IPS DF 19.7 (cell line): ENCODE measurements at regions not wholly inside any gene's neighbourhood (a gene's known extent, or its start where the extent isn't known, plus 50 kb on each side); places are given as distances from the start of the nearest gene placed in this dataset.
"Not testable (repeated sequence)": the region's sequence is repeated elsewhere in the genome, so short reads cannot be mapped to it uniquely, and the experiment has no call there.

Experiments used
- DNase-seq: peaks from one replicate; pipeline ENCODE4 v3.0.0-alpha.2; 2013; ENCODE audit warnings: low read depth, low spot score

GRCh38 chr16:86884390-86884650 is 306.0 kb downstream of the FOXL1 start:
- no peak for DNase-seq

DNA sequence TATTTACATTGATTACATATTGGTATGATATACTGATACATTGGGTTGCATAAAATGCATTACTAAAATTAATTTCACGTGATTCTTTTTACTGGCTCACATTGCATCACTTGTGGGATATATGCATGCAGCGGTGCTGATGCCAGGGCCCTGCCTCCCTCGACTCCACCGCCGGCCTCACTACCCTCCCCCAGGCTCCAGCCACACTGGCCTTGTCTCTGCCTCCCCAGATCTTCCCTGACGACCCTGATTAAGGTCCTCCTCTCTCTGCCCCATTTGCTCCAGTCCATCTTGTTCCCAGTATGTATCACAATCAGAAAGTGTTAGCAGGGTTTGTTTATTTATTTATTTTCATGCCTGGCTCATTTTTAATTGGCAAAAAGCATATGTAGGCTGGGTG is 306.8 kb downstream of the FOXL1 start:
- DNase-seq = no peak

GRCh38 chr16:86886651-86887050 is 308.3 kb downstream of the FOXL1 start:
- no peak for DNase-seq

DNA sequence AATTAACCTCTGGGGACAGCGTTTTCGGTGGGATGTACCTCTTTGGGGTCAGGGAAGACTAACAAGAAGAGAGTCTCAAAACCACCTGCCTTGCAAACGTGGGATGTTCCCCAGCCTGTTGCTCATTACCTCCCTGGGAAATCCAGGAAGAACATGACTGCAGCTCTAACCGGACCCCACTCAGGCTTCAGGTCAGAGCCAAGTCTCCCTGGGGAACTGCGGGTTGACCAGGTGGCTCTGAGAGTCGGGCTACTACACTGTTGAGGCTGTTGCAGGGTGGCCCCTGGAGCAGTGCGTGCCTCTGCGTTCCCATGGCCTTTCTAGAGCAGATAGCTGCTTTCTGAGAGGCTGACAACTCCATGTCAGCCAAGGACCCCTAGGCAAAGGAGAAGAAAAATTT is 309.1 kb downstream of the FOXL1 start:
- no peak for DNase-seq

DNA sequence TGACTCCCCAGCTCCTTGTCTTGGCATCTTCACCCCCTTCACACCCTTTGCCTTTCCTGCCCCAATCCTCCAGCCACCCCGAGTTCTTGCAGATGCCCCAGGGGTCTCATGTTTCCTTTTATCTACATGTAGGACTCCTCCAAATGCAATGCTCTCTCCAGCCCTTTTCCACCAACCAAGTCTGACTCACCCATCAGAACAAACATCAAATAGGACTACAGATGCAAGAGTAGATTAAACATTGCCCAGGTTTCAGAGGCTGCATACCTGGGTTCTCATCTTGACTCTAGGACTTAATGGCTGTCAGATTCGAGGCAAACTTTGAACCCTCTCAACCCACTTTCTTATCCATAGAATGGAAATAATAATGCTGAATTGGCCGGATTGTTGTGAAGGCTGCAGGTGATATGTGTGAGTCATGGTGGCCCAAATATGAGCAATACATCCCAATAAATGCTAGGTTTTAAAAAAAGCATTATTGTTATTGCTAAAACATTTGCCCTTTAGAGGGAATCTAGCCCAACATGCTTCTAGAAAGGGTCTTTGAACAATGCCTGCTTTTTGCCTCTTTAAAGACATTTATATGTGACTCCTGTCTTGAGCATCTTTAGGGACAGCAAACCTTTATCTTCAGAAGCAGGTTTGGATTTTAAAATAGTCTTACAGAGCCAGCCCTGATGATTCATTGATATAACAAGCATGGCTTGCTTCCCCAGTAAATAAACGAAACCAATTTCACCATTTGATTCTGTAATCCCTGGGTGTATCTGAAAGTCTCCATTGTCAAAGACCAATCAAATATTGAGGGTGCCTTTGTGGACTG is 310.1 kb downstream of the FOXL1 start:
- no peak for DNase-seq

- not testable (repeated sequence) for DNase-seq
Observed at GRCh38 chr16:86889054-86889366, 310.7 kb downstream of the FOXL1 start.

DNA sequence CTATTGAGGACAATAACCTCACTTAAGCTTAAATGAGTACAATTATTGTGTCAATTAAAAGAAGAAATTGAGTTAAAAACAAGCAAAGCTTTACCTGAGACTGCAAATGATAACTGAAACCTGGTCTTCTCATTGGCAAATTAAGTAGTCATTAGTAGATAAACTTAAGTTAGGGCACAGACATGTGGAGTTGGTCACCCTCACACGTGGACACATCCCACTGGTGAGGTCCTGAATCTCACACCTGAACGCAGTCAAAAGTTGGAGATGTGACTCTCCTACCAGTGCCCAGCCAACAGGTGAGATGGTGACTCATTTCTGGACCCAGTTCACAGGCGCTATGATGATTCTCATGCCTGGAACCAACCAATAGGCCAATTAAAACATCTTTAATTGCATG is 311.6 kb downstream of the FOXL1 start:
- DNase-seq = no peak

- DNase-seq = no peak
Observed at GRCh38 chr16:86891121-86891520, 312.8 kb downstream of the FOXL1 start.

- no peak for DNase-seq
Observed at GRCh38 chr16:86891631-86892030, 313.3 kb downstream of the FOXL1 start.

- no peak for DNase-seq
Observed at GRCh38 chr16:86892509-86892908, 314.2 kb downstream of the FOXL1 start.

GRCh38 chr16:86893506-86893905 is 315.2 kb downstream of the FOXL1 start:
- DNase-seq = no peak

- no peak for DNase-seq
Observed at GRCh38 chr16:86894029-86894567, 315.7 kb downstream of the FOXL1 start.

- DNase-seq = no peak
Observed at GRCh38 chr16:86894925-86895324, 316.6 kb downstream of the FOXL1 start.

DNA sequence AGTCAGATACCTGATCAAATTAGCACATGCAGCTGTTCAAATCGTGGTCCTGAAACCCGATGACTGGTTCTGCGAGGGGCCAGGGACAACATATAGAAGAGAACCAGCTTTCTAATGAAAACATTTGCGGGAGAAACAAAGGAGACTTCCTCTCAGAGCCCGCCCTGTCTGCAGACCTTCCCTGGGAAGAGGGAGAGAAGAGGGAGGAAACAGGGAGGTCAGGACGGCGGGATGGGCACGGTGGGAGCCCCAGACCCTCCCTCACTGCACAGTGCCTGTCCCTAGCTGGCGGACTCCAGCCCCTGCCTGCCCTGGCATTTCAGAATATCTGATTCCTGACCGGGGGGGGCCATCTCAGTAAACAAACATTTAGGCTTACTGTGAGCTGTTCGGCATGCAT is 317.3 kb downstream of the FOXL1 start:
- no peak for DNase-seq

DNA sequence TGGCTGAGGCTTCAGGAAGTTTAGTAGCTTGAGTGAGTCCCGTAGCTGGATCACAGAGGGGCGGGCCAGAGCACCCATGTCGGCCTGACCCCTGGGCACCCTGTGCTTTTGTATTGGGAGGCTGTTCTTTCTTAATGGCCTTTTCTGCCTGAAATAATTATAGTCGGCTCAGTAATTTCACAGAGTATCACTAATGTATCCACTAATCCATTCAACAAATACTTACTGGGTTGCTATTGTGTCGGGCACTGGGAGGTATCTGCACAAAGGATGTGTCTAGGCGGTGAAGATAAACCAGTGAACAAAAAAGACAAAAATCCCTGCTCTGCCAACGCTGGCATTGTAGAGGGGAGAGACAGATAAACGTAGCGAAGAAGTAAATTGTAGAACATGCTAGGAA is 318.6 kb downstream of the FOXL1 start:
- DNase-seq = no peak

DNA sequence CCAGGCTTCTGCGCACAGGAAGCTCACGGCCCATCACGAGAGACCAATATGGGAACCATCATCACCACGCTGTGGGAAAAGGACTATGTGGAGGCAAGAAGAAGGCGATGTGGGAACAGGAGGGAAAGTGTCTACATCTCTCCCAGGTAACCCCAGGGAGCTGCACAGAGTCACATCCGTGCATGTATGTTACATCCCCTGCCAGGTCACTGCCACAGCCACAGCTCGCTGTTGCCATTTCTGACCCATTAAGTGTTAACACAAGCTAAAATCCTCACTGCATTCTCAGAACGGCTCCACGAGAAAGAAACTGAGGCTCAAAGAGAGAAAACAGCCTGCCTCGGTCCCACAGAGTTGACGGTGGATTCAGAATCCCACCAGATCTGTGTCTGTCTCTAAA is 319.1 kb downstream of the FOXL1 start:
- no peak for DNase-seq

- no peak for DNase-seq
Observed at GRCh38 chr16:86898386-86898785, 320.0 kb downstream of the FOXL1 start.

DNA sequence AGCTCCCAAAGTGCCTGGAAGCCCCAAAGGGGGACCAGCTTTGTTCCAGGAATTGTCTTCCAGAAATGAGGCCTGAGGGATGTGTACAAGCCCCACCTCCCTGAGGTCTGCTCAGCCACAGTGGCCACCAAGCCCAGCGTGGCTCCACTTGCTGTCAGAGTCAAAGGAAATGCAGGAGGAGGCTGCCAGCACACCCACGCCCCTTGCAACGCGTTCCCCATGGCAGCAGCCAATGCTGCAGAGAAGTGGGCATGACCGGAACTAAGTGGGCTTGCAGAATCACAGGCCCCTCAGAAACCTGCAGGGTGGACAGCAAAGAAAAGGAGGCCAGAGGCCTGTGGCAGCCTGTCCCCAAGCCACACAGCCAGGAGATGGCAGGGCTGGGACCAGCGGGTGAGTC is 320.8 kb downstream of the FOXL1 start:
- no peak for DNase-seq

DNA sequence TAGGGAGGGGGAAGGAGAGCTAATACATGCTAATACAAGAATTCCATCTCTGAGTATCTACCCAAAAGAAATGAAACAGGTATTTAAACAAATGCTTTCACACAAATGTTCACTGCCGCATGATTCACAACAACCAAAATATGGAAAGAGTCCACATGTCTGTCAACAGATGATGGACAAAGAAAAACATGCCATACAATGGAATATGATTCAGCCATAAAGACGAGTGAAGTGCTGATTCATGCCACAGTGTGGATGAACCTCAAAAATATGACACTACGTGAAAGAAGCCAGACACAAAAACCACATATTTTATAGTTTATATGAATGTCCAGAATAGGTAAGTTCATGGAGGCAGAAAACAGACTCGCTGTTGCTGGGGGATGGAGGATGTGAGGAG is 321.4 kb downstream of the FOXL1 start:
- DNase-seq = no peak

- no peak for DNase-seq
Observed at GRCh38 chr16:86901483-86901882, 323.1 kb downstream of the FOXL1 start.

- no peak for DNase-seq
Observed at GRCh38 chr16:86902656-86903001, 324.3 kb downstream of the FOXL1 start.

GRCh38 chr16:86903068-86903467 is 324.7 kb downstream of the FOXL1 start:
- DNase-seq = no peak

GRCh38 chr16:86905302-86905701 is 327.0 kb downstream of the FOXL1 start:
- no peak for DNase-seq

DNA sequence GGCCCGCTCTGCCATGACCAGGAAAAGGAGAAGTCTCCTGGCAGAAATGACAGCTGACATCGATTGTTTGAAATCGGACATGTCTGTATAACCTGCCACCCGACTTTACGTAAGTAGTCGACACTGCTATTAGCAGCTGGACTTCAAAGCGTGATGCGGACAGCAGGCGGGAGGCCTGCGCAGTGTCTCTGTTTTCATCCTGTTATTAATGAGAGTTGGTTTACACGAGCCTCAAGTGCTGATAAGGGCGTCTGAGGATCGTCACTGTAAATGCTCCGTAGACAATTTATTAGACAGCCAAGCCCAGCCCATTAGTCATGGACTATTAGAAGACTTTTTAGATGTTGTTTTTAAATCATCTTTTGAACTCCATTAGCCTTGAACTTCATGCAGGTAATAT is 328.3 kb downstream of the FOXL1 start:
- no peak for DNase-seq
